ENCODE measurements at regions not wholly inside any gene's neighbourhood (a gene's known extent, or its start where the extent isn't known, plus 50 kb on each side); places are given as distances from the start of the nearest gene placed in this dataset.
"Not testable (repeated sequence)": the region's sequence is repeated elsewhere in the genome, so short reads cannot be mapped to it uniquely, and the experiment has no call there.

- no peaks in the 10 kb centered on the region for H3K9me3 ChIP-seq (ENCODE audit: control insufficient read depth, low read length)
- no peak overlapping the region for H3K4me2 ChIP-seq (ENCODE audit: low read length)
Observed at GRCh38 chr5:14996997-14997396, 125.4 kb upstream of the ANKH start.

DNA sequence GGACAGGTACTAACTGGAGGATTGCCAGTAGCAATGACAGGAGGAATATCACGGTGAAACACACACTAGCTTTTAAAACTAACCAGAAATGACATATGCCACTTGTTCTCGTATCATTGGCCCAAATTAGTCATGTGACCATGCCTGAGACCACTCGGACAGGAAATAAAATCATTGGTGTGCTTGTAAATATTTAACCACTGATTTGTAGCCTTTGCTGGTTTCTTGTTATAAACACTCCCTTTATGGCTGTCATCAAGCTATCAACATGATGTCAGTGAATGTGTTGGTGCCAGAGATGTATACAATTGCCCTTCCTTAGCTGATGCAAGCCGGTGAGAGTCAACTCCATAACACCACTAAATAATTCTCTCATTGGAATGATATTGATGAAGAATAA, 123.7 kb upstream of the ANKH start:
- no peaks in the 10 kb centered on the region for H3K79me2 ChIP-seq
- H3K27me3 ChIP-seq (ENCODE audit: control insufficient read depth, insufficient read depth, low read length) = no peaks in the 10 kb centered on the region
- TF ChIP-seq, protein P1, sequence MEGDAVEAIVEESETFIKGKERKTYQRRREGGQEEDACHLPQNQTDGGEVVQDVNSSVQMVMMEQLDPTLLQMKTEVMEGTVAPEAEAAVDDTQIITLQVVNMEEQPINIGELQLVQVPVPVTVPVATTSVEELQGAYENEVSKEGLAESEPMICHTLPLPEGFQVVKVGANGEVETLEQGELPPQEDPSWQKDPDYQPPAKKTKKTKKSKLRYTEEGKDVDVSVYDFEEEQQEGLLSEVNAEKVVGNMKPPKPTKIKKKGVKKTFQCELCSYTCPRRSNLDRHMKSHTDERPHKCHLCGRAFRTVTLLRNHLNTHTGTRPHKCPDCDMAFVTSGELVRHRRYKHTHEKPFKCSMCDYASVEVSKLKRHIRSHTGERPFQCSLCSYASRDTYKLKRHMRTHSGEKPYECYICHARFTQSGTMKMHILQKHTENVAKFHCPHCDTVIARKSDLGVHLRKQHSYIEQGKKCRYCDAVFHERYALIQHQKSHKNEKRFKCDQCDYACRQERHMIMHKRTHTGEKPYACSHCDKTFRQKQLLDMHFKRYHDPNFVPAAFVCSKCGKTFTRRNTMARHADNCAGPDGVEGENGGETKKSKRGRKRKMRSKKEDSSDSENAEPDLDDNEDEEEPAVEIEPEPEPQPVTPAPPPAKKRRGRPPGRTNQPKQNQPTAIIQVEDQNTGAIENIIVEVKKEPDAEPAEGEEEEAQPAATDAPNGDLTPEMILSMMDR (IDR thresholded peaks at IDR 0.05) = no peak
- no peak overlapping the region for H3K9ac ChIP-seq
- peaks cover 9% of the 10 kb centered on the region for H3K4me1 ChIP-seq
- H3K36me3 ChIP-seq (ENCODE audit: control insufficient read depth, insufficient read depth, low read length) = no peaks in the 10 kb centered on the region
- no peaks in the 10 kb centered on the region for H3K9me3 ChIP-seq (ENCODE audit: control insufficient read depth, low read length)
- H3K4me2 ChIP-seq (ENCODE audit: low read length) = no peak overlapping the region
- H2AFZ ChIP-seq = no peak overlapping the region
- no peak overlapping the region for H3K27ac ChIP-seq
- no peak overlapping the region for H3K4me3 ChIP-seq (ENCODE audit: low read depth, low read length)

More at GRCh38 chr5:14996997-14997396, 125.4 kb upstream of the ANKH start:
- no peaks in the 10 kb centered on the region for H3K36me3 ChIP-seq (ENCODE audit: control insufficient read depth, insufficient read depth, low read length)
- H3K27me3 ChIP-seq (ENCODE audit: control insufficient read depth, insufficient read depth, low read length) = no peaks in the 10 kb centered on the region
- TF ChIP-seq, protein P1 (IDR thresholded peaks at IDR 0.05) = no peak
- H3K79me2 ChIP-seq = no peaks in the 10 kb centered on the region
- H3K27ac ChIP-seq = no peak overlapping the region
- H3K9ac ChIP-seq = no peak overlapping the region
- H3K4me1 ChIP-seq = peaks cover 9% of the 10 kb centered on the region
- no peak overlapping the region for H3K4me3 ChIP-seq (ENCODE audit: low read depth, low read length)
- H2AFZ ChIP-seq = no peak overlapping the region

DNA sequence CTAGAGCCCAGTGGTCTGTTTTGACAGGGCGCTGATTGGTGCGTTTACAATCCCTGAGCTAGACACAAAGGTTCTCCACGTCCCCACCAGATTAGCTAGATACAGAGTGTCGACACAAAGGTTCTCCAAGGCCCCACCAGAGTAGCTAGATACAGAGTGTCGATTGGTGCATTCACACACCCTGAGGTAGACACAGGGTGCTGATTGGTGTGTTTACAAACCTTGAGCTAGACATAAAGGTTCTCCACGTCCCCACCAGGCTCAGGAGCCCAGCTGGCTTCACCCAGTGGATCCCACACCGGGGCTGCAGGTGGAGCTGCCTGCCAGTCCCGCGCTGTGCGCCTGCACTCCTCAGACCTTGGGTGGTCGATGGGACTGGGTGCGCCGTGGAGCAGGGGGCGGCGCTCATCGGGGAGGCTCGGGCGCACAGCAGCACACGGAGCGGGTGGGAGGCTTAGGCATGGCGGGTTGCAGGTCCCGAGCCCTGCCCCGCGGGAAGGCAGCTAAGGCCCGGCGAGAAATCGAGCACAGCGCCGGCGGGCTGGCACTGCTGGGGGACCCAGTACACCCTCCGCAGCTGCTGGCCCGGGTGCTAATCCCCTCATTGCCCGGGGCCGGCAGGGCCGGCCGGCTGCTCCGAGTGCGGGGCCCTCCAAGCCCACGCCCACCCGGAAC, 122.0 kb upstream of the ANKH start:
- not testable (repeated sequence) for H3K36me3 ChIP-seq (ENCODE audit: control insufficient read depth, insufficient read depth, low read length); H3K4me3 ChIP-seq (ENCODE audit: low read depth, low read length); H3K4me1 ChIP-seq; H3K27ac ChIP-seq; H3K27me3 ChIP-seq (ENCODE audit: control insufficient read depth, insufficient read depth, low read length); H3K79me2 ChIP-seq; H2AFZ ChIP-seq; H3K9me3 ChIP-seq (ENCODE audit: control insufficient read depth, low read length); H3K9ac ChIP-seq; H3K4me2 ChIP-seq (ENCODE audit: low read length)

- H3K79me2 ChIP-seq; H3K9ac ChIP-seq; H3K4me2 ChIP-seq (ENCODE audit: low read length); H3K4me1 ChIP-seq; H3K27me3 ChIP-seq (ENCODE audit: control insufficient read depth, insufficient read depth, low read length); H2AFZ ChIP-seq; H3K9me3 ChIP-seq (ENCODE audit: control insufficient read depth, low read length); H3K27ac ChIP-seq; H3K36me3 ChIP-seq (ENCODE audit: control insufficient read depth, insufficient read depth, low read length); H3K4me3 ChIP-seq (ENCODE audit: low read depth, low read length): not testable (repeated sequence)
Observed at GRCh38 chr5:14992751-14993458, 121.3 kb upstream of the ANKH start.

- H3K27ac ChIP-seq = no peak overlapping the region
- H3K36me3 ChIP-seq (ENCODE audit: control insufficient read depth, insufficient read depth, low read length) = no peaks in the 10 kb centered on the region
- TF ChIP-seq, protein P1 (IDR thresholded peaks at IDR 0.05) = no peak
- H3K4me3 ChIP-seq (ENCODE audit: low read depth, low read length) = no peak overlapping the region
- H3K4me2 ChIP-seq (ENCODE audit: low read length) = no peak overlapping the region
- no peak overlapping the region for H2AFZ ChIP-seq
- no peaks in the 10 kb centered on the region for H3K9me3 ChIP-seq (ENCODE audit: control insufficient read depth, low read length)
- no peaks in the 10 kb centered on the region for H3K4me1 ChIP-seq
- no peaks in the 10 kb centered on the region for H3K27me3 ChIP-seq (ENCODE audit: control insufficient read depth, insufficient read depth, low read length)
- no peaks in the 10 kb centered on the region for H3K79me2 ChIP-seq
- H3K9ac ChIP-seq = no peak overlapping the region
Observed at GRCh38 chr5:14988223-14988622, 116.6 kb upstream of the ANKH start.
